ENCODE measurements at regions not wholly inside any gene's neighbourhood (a gene's known extent, or its start where the extent isn't known, plus 50 kb on each side); places are given as distances from the start of the nearest gene placed in this dataset.

DNA sequence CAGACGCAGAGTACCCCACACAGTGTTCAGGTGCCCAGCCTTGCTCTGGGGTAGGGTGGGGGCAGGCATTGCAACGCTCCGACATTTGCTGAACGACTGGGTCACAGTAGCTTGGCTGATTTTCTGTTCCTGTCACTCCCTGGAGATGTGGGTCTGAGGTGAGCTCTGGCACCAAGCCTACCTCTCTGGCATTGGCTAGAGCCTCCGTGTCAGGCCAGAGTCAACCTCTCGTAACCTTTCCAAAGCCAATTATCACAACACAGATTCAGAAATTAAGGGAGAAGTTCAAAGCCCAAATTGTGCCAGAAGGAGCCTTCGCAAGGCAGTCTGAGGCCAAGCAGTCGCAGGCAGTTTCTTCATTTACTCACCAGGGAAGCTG, 117.2 kb downstream of the IRS2 start:
- no peak for TF ChIP-seq CTCF (optimal IDR thresholded peaks at IDR 0.05 in 1 of 3, IDR thresholded peaks at IDR 0.05 in 1 of 3, conservative IDR thresholded peaks at IDR 0.05 in 1 of 3; ENCODE audit: extremely low read depth in 1 of 3, insufficient read depth in 2 of 3, low read length in 3 of 3)
- TF ChIP-seq EZH2 (IDR thresholded peaks at IDR 0.05; ENCODE audit: low read length) = no peak
